ENCODE measurements at regions not wholly inside any gene's neighbourhood (a gene's known extent, or its start where the extent isn't known, plus 50 kb on each side); places are given as distances from the start of the nearest gene placed in this dataset.
A peak's percentile ranks its signal among the peaks of the same experiment; 100 is the strongest.
"Not testable (repeated sequence)": the region's sequence is repeated elsewhere in the genome, so short reads cannot be mapped to it uniquely, and the experiment has no call there.

DNA sequence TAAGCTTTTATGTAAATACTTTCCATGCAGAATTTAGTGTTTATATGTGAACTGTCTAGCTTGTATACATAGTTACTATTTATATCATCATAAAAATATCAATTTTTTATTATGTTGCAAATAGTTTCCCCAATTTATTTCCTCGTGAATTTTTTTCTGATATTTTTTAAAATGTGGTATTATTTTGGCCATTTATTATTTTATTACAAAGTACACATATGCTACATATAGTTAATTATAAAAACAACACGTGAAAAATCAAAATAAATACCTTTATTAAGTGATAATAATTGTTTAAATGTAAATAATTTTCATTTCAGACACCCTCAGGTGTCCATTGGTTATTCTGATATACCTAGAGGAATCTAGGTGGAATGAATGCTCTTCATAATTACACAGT, 1394.9 kb upstream of the PRR20A start:
- DNase-seq, result no peak

- no peak for DNase-seq
These were observed 1378.7 kb upstream of the PRR20A start for GRCh38 chr13:55761986-55762385.

GRCh38 chr13:55777612-55778011, 1363.1 kb upstream of the PRR20A start:
- DNase-seq, result no peak

DNA sequence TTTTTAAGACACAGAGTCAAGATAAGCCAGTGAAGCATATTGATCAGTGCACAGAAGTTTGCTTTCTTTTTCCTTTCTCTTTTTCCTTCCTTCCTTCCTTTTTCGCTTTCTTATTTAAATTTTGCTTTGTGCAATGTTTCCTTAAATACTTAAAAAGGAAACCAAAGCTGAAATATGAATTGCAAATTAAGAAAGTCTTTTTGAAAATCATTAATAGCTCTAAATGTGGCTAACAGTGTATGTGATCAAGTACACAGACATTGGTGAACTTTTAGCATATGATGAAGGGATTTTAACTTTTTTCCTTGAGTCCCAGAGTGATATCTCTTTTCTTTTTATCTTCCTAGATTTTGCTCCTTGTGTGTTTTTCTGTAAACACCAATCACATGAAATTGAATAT, 1356.9 kb upstream of the PRR20A start:
- DNase-seq, result no peak

DNA sequence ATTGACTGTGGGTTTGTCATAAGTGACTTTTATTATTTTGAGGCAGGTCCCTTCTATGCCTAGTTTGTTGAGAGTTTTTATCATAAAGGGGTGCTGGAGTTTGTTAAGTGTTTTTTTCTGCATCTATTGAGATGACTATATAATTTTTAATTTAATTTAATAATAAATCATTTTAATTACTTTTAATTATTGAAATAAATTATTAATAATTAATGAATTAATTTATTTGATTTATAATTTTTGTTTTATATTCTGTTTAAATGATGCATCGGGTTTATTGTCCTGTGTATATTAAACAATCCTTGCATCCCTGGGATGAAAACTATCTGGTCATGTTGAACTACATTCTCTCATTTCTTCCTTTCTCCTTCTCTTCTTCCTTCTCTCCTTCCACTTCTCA, 1352.2 kb upstream of the PRR20A start:
- DNase-seq, result no peak

GRCh38 chr13:55792544-55793193, 1348.0 kb upstream of the PRR20A start:
- no peak for DNase-seq

- DNase-seq, result no peak
These were observed 1325.2 kb upstream of the PRR20A start for GRCh38 chr13:55815458-55816033.

GRCh38 chr13:55816976-55817601, 1323.6 kb upstream of the PRR20A start:
- DNase-seq, result no peak

DNA sequence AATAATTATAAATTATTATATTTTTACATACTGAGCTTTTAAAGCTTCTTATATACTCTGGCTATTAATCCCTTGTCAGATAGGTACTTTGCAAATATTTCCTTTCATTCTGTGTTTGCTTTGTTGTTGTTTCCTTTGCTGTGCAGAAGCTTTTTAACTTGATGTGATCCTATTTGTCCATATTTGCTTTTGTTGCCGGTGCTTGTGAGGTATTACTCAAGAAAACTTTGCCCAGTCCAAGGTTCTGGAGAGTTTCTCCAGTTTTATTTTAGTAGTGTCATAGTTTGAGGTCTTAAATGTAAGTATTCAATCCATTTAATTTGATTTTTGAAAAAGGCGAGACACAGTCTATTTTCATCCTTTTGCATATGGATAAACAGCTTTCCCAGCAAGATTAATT, 1319.9 kb upstream of the PRR20A start:
- no peak for DNase-seq

DNA sequence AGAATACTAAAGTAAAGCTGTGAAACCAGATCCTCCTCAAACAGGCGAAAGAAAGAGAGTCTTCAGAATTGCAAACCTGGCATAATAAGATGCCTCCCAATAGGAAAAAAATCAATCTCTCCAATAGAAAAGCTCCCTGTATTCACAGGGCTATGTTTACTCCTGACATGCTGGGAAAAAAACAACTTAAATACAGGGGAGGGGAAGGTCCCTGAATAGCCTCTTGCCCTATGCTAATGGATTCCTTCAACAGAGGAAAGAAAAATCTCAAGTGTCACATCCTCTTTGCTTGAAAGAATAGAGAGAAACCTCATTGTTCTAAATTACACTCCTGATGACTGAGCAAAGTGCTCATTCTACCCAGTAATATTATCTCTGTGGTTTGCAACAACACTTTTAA, 1271.1 kb upstream of the PRR20A start:
- no peak for DNase-seq

- no peak for DNase-seq
These were observed 1253.2 kb upstream of the PRR20A start for GRCh38 chr13:55887561-55887960.

GRCh38 chr13:55893540-55893939, 1247.2 kb upstream of the PRR20A start:
- no peak for DNase-seq

DNA sequence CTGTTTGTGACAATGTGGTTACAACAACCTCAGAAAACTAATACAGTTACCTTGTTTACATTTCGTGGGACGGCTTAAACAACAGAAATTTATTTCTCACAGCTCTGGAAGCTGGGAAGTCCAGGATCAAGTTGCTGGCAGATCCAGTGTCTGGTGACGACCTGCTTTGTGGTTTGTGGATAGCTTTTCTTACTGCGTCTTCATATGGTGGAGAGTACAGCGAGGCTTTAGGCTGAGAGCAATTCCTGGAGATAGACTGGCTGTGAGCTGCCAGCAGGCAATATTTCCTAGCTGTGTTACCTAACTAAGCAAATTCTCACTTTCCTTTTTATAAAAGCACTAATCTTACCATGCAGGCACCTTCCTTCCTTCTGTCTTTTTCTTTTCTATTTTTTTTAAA, 1203.5 kb upstream of the PRR20A start:
- DNase-seq, result no peak

DNA sequence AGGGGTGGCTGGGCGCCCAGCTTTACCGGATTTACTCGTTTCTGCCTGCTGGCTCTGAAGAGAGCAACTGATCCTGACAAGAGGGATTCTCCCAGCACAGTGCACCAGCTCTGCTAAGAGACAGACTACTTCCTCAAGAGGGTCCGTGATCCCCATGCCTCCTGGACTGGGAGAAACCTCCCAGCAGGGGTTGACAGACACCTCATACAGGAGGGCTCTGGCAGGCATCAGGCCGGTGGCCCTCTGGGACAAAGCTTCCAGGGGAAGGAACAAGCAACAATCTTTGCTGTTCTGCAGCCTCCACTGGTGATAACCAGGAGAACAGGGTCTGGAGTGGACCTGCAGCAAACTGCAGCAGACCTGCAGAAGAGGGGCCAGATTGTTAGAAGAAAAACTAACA, 1192.5 kb upstream of the PRR20A start:
- DNase-seq, result no peak

- DNase-seq, result no peak
These were observed 1176.8 kb upstream of the PRR20A start for GRCh38 chr13:55963934-55964333.

GRCh38 chr13:55967055-55967454, 1173.7 kb upstream of the PRR20A start:
- no peak for DNase-seq

- DNase-seq, result no peak
These were observed 1163.3 kb upstream of the PRR20A start for GRCh38 chr13:55977436-55977835.

DNA sequence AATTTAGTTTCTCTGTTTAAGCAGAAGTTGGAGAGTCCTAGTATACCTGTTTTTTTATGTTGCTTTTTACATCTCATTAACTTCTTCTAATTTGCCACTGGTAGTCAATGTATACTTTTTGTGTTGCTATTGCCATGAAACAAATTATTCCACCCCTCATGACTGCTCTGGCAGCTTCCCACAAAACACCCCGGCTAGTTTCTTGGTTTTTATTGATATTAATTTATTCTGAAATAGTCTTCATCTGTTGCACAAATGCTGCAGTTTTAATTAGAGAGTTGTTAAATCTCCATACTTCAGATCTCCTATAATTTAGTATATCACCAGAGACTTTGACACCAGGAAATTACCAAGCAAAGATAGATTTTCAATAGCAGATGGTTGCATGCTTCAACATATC, 1159.3 kb upstream of the PRR20A start:
- DNase-seq, result peak; percentile 1

GRCh38 chr13:55984026-55984425, 1156.7 kb upstream of the PRR20A start:
- not testable (repeated sequence) for DNase-seq

- no peak for DNase-seq
These were observed 1150.1 kb upstream of the PRR20A start for GRCh38 chr13:55990631-55991030.

GRCh38 chr13:55991666-55992065, 1149.1 kb upstream of the PRR20A start:
- DNase-seq, result no peak

GRCh38 chr13:55992145-55992544, 1148.6 kb upstream of the PRR20A start:
- DNase-seq, result no peak

DNA sequence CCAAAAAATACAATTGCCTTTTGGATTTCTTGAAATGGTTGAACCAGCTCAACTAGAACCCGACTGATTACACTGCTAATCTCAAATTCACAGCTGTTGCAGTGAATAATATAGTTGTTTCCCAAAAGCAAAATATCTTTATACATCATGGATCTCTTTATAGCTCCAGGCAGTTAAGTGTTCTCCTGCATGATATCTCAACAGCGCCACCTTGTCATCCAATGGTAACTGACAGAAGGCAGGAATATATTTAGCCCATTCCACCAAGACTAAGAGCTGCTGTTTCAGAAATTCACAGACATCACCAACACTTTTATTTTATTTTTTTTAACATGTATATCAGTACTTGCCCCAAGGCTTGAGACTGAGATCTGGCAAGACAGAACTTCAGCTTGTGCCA, 1141.0 kb upstream of the PRR20A start:
- no peak for DNase-seq

DNA sequence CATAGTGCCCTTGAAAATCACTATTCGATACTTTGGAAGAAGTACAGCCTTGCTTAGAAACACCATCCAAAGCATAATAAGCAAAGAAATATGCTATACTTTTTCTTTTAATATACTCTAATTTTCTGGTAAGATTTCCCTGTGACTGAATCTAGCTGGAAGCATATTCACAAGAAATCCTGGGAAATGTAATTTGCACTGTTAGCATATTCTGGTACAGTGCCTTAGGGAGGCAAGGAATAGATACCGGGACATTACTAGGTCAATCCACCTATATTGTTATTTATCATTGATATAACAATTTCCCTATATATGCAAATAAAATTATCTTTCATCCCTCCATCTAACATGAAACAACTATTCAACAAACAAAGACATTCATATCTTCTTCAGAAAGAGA, 1131.3 kb upstream of the PRR20A start:
- no peak for DNase-seq

DNA sequence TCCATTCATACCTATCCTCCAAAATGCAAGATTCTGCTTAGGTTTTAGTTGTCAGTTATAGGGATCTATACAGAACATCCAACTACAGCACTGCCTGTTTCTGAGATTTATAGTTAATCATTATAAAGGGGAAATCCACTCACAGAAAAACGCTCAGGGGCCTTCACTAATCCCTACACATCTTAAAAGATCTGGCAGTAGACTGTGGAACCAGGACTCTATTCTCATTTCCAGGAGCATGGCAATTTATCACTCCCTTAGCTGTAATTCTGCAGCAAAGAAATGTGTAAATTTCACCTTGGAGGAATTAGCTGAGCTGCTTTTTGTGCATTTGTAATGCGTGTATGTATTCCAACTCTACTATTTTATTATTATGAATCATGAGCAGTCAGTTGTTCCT, 1128.1 kb upstream of the PRR20A start:
- no peak for DNase-seq

Data from NCI-H446 treated with DMSO at 0.1 percent for 48 hours (cell line).